K562 (cell line): ENCODE measurements at regions not wholly inside any gene's neighbourhood (a gene's known extent, or its start where the extent isn't known, plus 50 kb on each side); places are given as distances from the start of the nearest gene placed in this dataset.

Experiments
- ARHGAP35 ChIP-seq: fragments of 450-650 bp; IDR thresholded peaks from 2 replicates; pipeline ENCODE4 v1.6.1; 2018; ENCODE audit not compliant: partially characterized antibody
- BCOR ChIP-seq: fragments of 450-650 bp; IDR thresholded peaks from 2 replicates; pipeline ENCODE4 v1.6.1; 2016
- BRF2 ChIP-seq: IDR thresholded peaks from 3 replicates; pipeline ENCODE4 v1.6.1; 2011; ENCODE audit warnings: borderline replicate concordance, mild to moderate bottlenecking; ENCODE audit not compliant: insufficient read length, insufficient read depth
- CXXC5 ChIP-seq: fragments of 250-450 bp; sonication (Bioruptor Pico); IDR thresholded peaks from 2 replicates; pipeline ENCODE4 v1.8.0; 2022; ENCODE audit warnings: inconsistent platforms, mild to moderate bottlenecking, moderate library complexity
- ETV5 ChIP-seq: sonication (generic); formaldehyde crosslinking; IDR thresholded peaks from 2 replicates; pipeline ENCODE4 v1.4.0; 2020; ENCODE audit warnings: low read depth, mild to moderate bottlenecking, missing genetic modification reagents
- FOXP4 ChIP-seq: sonication (generic); formaldehyde crosslinking; IDR thresholded peaks from 2 replicates; pipeline ENCODE4 v1.8.0; 2022; ENCODE audit warnings: mild to moderate bottlenecking, missing genetic modification reagents, borderline replicate concordance
- HOMEZ ChIP-seq: fragments of 250-450 bp; sonication (Bioruptor Pico); IDR thresholded peaks from 2 replicates; pipeline ENCODE4 v1.4.0; 2020; ENCODE audit warnings: mild to moderate bottlenecking, moderate library complexity
- HOXB6 ChIP-seq: fragments of 250-450 bp; sonication (Bioruptor Pico); IDR thresholded peaks from 2 replicates; pipeline ENCODE4 v1.5.1; 2022; ENCODE audit warnings: mild to moderate bottlenecking, borderline replicate concordance
- IRF1 ChIP-seq: sonication (generic); formaldehyde crosslinking; IDR thresholded peaks from 2 replicates; pipeline ENCODE4 v1.8.0; 2022; ENCODE audit warnings: missing genetic modification reagents, mild to moderate bottlenecking, borderline replicate concordance
- LARP7 ChIP-seq: fragments of 450-650 bp; IDR thresholded peaks from 2 replicates; pipeline ENCODE4 v1.6.1; 2016
- POLR2AphosphoS2 ChIP-seq: IDR thresholded peaks from 2 replicates; pipeline ENCODE4 v1.6.1; 2012; ENCODE audit warnings: low read length, improper control_type of control experiment
- POLR2B ChIP-seq: fragments of 450-650 bp; IDR thresholded peaks from 2 replicates; pipeline ENCODE4 v1.6.1; 2018; ENCODE audit warnings: low read depth; ENCODE audit not compliant: partially characterized antibody
- SAFB ChIP-seq: fragments of 200-400 bp; formaldehyde crosslinking; IDR thresholded peaks from 2 replicates; pipeline ENCODE4 v1.6.1; 2017; ENCODE audit warnings: low read depth, low read length, borderline replicate concordance
- SIX5 ChIP-seq, 2 experiments: IDR thresholded peaks; 2 replicates each; pipeline ENCODE4 v1.6.1; 2011; ENCODE audit warnings: low read length in 2 of 2, borderline replicate concordance in 1 of 2, low read depth in 1 of 2, mild to moderate bottlenecking in 1 of 2, moderate library complexity in 1 of 2; ENCODE audit not compliant: insufficient read depth in 1 of 2
- THRA ChIP-seq: fragments of 450-650 bp; IDR thresholded peaks from 2 replicates; pipeline ENCODE4 v1.6.1; 2017; ENCODE audit warnings: mild to moderate bottlenecking, moderate library complexity
- YY1 ChIP-seq, 3 experiments: IDR thresholded peaks; 2 replicates each; pipeline ENCODE4 v1.6.1; 2011; ENCODE audit warnings: low read length in 2 of 3, mild to moderate bottlenecking in 2 of 3, moderate library complexity in 2 of 3, borderline replicate concordance in 1 of 3, control low read depth in 1 of 3, low read depth in 1 of 3; ENCODE audit not compliant: insufficient read depth in 3 of 3, insufficient replicate concordance in 2 of 3, control insufficient read depth in 1 of 3, insufficient read length in 1 of 3; ENCODE audit errors: extremely low read depth in 1 of 3
- ZNF316 ChIP-seq: fragments of 450-650 bp; IDR thresholded peaks from 2 replicates; pipeline ENCODE4 v1.6.1; 2016
- ZNF431 ChIP-seq: sonication (generic); formaldehyde crosslinking; IDR thresholded peaks from 2 replicates; pipeline ENCODE4 v1.8.0; 2022; ENCODE audit warnings: mild to moderate bottlenecking, missing genetic modification reagents
- ZNF512 ChIP-seq: IDR thresholded peaks from 2 replicates; pipeline ENCODE4 v1.6.1; 2016; ENCODE audit warnings: missing genetic modification characterization, missing compliant biosample characterization
- ZNF764 ChIP-seq: fragments of 250-450 bp; sonication (Bioruptor Pico); IDR thresholded peaks from 2 replicates; pipeline ENCODE4 v1.4.0; 2020; ENCODE audit warnings: low read depth, mild to moderate bottlenecking, moderate library complexity

- TF ChIP-seq HOMEZ (CRISPR knock-in tag): no peak
- no peak for TF ChIP-seq HOXB6 (CRISPR knock-in tag)
- no peak for TF ChIP-seq LARP7
- peak; percentile 50; the same call in 1 of the 2 replicates for TF ChIP-seq ZNF316
- TF ChIP-seq FOXP4 (CRISPR knock-in tag): no peak
- no peak for TF ChIP-seq BRF2
- TF ChIP-seq BCOR: no peak
- TF ChIP-seq IRF1 (CRISPR knock-in tag): no peak
- TF ChIP-seq SAFB: no peak
- no peak for TF ChIP-seq THRA
- TF ChIP-seq POLR2AphosphoS2: no peak
- TF ChIP-seq POLR2B: no peak
- peak; percentile 65 for TF ChIP-seq CXXC5 (CRISPR knock-in tag)
- TF ChIP-seq ZNF431 (CRISPR knock-in tag): no peak
- no peak for TF ChIP-seq ZNF764 (CRISPR knock-in tag)
- TF ChIP-seq YY1 (IDR thresholded peaks at IDR 0.05; ENCODE audit: borderline replicate concordance in 1 of 3, control insufficient read depth in 1 of 3, extremely low read depth in 1 of 3, insufficient read depth in 3 of 3, insufficient read length in 1 of 3, insufficient replicate concordance in 2 of 3, low read depth in 1 of 3, low read length in 2 of 3): no peak
- TF ChIP-seq ETV5 (CRISPR knock-in tag): no peak
- no peak for TF ChIP-seq SIX5 (IDR thresholded peaks at IDR 0.05; ENCODE audit: borderline replicate concordance in 1 of 2, insufficient read depth in 1 of 2, low read depth in 1 of 2, low read length in 2 of 2)
- TF ChIP-seq ARHGAP35: no peak
- no peak for TF ChIP-seq ZNF512
Observed at GRCh38 chr18:55119434-55119833, 160.2 kb upstream of the CCDC68 start (continued).
